ENCODE measurements at regions not wholly inside any gene's neighbourhood (a gene's known extent, or its start where the extent isn't known, plus 50 kb on each side); places are given as distances from the start of the nearest gene placed in this dataset.

DNA sequence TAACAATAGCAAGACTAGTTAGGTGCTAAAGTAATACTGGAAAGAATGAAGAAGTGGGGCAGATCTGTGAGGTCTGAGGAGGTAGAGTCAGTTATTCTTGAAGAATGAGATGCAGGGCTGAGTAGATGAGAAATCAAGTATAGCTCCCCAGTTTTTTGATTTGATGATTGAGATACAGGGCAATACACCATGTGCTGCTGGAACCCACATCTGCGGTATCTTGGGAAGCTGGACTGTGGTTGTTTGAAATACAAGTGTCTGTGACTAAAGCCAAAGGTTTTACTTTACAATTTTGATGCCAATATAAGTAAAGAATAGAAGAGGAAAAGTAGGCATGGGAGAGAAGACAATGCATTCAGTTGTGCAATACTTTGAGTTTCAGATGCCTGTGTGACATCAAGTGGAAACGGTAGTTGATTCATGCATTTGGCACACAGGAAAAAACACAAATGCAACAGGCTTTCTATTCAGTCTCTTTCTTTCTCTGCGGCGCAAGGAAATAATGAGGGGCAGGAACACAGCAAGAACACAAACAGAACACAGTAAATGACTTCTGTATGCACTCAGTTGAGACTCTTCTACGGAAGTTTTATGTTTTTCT is 190.2 kb upstream of the SLC38A2 start:
- Histone ChIP-seq H3K4me3 (replicated peaks in 1 of 3; ENCODE audit: insufficient read depth in 1 of 3, low read depth in 1 of 3, low read length in 3 of 3) (peak overlapping the region in 1 of 3 experiments; percentile 28), H3K4me1 (ENCODE audit: control insufficient read depth, extremely low read depth, insufficient read depth, low read length) (peaks cover 24% of the 10 kb centered on the region), H4K20me1 (replicated peaks; ENCODE audit: control insufficient read depth, extremely low read depth, insufficient read depth, low read length) (no peaks in the 10 kb centered on the region), H3K9ac (replicated peaks; ENCODE audit: extremely low read depth, insufficient read depth, low read length) (peak overlapping the region; percentile 80), H2AFZ (ENCODE audit: low read depth, low read length) (peak overlapping the region; percentile 2), H3K27me3 (ENCODE audit: control insufficient read depth in 2 of 2, insufficient read depth in 2 of 2, low read length in 2 of 2) (no peaks in the 10 kb centered on the region), H3K4me2 (ENCODE audit: insufficient read depth, low read length) (peak overlapping the region; percentile 70), H3K27ac (ENCODE audit: insufficient read depth, low read depth, low read length) (peak overlapping the region; percentile 96), H3K36me3 (ENCODE audit: control insufficient read depth in 2 of 2, extremely low read depth in 1 of 2, insufficient read depth in 2 of 2, low read length in 2 of 2) (no peaks in the 10 kb centered on the region), H3K9me3 (replicated peaks; ENCODE audit: control insufficient read depth, insufficient read depth, low read length) (no peaks in the 10 kb centered on the region), H3K79me2 (ENCODE audit: control insufficient read depth, insufficient read depth, low read length) (no peaks in the 10 kb centered on the region), H3K9me1 (replicated peaks; ENCODE audit: control insufficient read depth, extremely low read depth, insufficient read depth, low read length) (no peaks in the 10 kb centered on the region)
- intact Hi-C loops (cut with micrococcal nuclease) (loop anchor here (1.0 to 5.0 kb wide), 8 partner anchors 38 to 190 kb away; partner anchors contain the start of gene SLC38A2), dilution Hi-C loops (cut with MboI; ENCODE audit: extremely low pct_ligation_motif_present, low sequenced_read_pairs) (no loop called here)
- DNase-seq (ENCODE audit: low read depth, low spot score) (peak; percentile 94), FAIRE-seq (peak; percentile 99)
- CTCF ChIA-PET = interaction anchor here (2.3 kb wide), 1 partner anchor 99 kb away, joined by 11 read pairs; no protein-coding TSS in a partner anchor
- peak; percentile 88 for TF ChIP-seq JUN (IDR thresholded peaks at IDR 0.05; ENCODE audit: borderline replicate concordance, insufficient read depth, insufficient read length, low read depth)
- no peak for TF ChIP-seq EZH2 (IDR thresholded peaks at IDR 0.05; ENCODE audit: borderline replicate concordance, low read depth, low read length, severe bottlenecking)
- TF ChIP-seq FOS (IDR thresholded peaks at IDR 0.05; ENCODE audit: borderline replicate concordance, insufficient read depth, low read length) = peak; percentile 89
- TF ChIP-seq GATA2 (IDR thresholded peaks at IDR 0.05; ENCODE audit: insufficient read depth, insufficient read length, low read depth, low read length) = peak; percentile 40
- TF ChIP-seq, protein P1, sequence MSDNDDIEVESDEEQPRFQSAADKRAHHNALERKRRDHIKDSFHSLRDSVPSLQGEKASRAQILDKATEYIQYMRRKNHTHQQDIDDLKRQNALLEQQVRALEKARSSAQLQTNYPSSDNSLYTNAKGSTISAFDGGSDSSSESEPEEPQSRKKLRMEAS (IDR thresholded peaks at IDR 0.05; ENCODE audit: insufficient read depth, insufficient read length) = no peak
- TF ChIP-seq POLR2AphosphoS5 (IDR thresholded peaks at IDR 0.05; ENCODE audit: insufficient read depth, low read depth, low read length) = peak; percentile 83
- TF ChIP-seq POLR2A (IDR thresholded peaks at IDR 0.05; ENCODE audit: low read depth, low read length) = peak; percentile 39
- TSS peak; percentile 97 for BruUV-seq (replicated peaks)
- POLR2A ChIA-PET = no interaction called here

Measured in endothelial cell of umbilical vein (primary cell).